AG04450 (cell line): ENCODE measurements at regions not wholly inside any gene's neighbourhood (a gene's known extent, or its start where the extent isn't known, plus 50 kb on each side); places are given as distances from the start of the nearest gene placed in this dataset.

ENCODE experiments used
- CTCF ChIA-PET: fragments of 300-600, 350-600 bp; formaldehyde crosslinking; extraction: SDS; loops from one replicate; lab custom pipeline; 2022; ENCODE audit warnings: antibody characterized with exemption, inconsistent platforms; lab: Charles Lee
- POLR2A ChIA-PET: fragments of 350-600 bp; formaldehyde crosslinking; extraction: SDS; loops from one replicate; lab custom pipeline; 2021; ENCODE audit warnings: antibody characterized with exemption, inconsistent platforms; lab: Yijun Ruan, JAX
- DNase-seq: peaks from one replicate; pipeline ENCODE4 v3.0.0-alpha.2; 2011; ENCODE audit warnings: low read depth, low spot score
- H3K27ac ChIP-seq: one replicate; pipeline ENCODE4 v1.5.1; 2012; ENCODE audit warnings: low read depth, low read length, control low read depth
- H3K27me3 ChIP-seq: one replicate; pipeline ENCODE4 v1.6.0; 2012; ENCODE audit warnings: low read length; ENCODE audit not compliant: control insufficient read depth, insufficient read depth
- H3K4me3 ChIP-seq: 2 replicates; pipeline ENCODE4 v1.5.1; 2011; ENCODE audit warnings: mild to moderate bottlenecking, low read depth, low read length, control low read depth
- H3K9me3 ChIP-seq: 2 replicates; pipeline ENCODE4 v1.5.1; 2012; ENCODE audit warnings: low read length; ENCODE audit not compliant: control insufficient read depth, insufficient read depth
- TF ChIP-seq, protein P1 (sequence below): IDR thresholded peaks from 2 replicates; pipeline ENCODE4 v1.5.1; 2011; ENCODE audit warnings: low read depth, low read length, control low read depth, inconsistent platforms

DNA sequence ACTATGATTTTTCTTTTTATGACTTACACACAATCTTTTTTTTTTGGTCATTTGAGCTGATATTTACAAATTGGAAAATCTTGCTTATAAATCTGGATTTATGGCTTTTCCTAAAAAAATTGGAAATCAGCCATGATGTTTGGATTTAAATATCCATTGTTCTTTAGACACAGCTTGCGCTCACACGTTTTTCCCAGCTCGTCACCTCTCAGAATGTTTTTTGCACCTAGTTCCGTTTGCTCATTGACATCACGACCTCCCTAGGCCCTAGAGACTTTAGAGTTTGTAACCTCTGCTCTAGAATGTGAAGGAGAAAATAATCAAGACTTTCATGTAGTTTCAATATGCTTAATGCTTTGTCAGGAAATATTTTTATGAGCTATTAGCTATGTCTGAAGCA, 930.5 kb downstream of the TLE4 start:
- no peak overlapping the region for H3K4me3 ChIP-seq
- ChIA-PET POLR2A (no interaction called here), CTCF (no interaction called here)

GRCh38 chr9:80501635-80502034, 929.9 kb downstream of the TLE4 start:
- no peak for DNase-seq
- TF ChIP-seq, protein P1, sequence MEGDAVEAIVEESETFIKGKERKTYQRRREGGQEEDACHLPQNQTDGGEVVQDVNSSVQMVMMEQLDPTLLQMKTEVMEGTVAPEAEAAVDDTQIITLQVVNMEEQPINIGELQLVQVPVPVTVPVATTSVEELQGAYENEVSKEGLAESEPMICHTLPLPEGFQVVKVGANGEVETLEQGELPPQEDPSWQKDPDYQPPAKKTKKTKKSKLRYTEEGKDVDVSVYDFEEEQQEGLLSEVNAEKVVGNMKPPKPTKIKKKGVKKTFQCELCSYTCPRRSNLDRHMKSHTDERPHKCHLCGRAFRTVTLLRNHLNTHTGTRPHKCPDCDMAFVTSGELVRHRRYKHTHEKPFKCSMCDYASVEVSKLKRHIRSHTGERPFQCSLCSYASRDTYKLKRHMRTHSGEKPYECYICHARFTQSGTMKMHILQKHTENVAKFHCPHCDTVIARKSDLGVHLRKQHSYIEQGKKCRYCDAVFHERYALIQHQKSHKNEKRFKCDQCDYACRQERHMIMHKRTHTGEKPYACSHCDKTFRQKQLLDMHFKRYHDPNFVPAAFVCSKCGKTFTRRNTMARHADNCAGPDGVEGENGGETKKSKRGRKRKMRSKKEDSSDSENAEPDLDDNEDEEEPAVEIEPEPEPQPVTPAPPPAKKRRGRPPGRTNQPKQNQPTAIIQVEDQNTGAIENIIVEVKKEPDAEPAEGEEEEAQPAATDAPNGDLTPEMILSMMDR: no peak
- no peaks in the 10 kb centered on the region for H3K27me3 ChIP-seq
- H3K4me3 ChIP-seq: no peak overlapping the region
- POLR2A ChIA-PET: no interaction called here
- CTCF ChIA-PET: no interaction called here
- no peak overlapping the region for H3K27ac ChIP-seq
- no peaks in the 10 kb centered on the region for H3K9me3 ChIP-seq

More for the DNA sequence above, 930.5 kb downstream of the TLE4 start:
- Histone ChIP-seq H3K9me3 (no peaks in the 10 kb centered on the region), H3K27me3 (no peaks in the 10 kb centered on the region), H3K27ac (no peak overlapping the region)
- DNase-seq: no peak
- TF ChIP-seq, protein P1: no peak

DNA sequence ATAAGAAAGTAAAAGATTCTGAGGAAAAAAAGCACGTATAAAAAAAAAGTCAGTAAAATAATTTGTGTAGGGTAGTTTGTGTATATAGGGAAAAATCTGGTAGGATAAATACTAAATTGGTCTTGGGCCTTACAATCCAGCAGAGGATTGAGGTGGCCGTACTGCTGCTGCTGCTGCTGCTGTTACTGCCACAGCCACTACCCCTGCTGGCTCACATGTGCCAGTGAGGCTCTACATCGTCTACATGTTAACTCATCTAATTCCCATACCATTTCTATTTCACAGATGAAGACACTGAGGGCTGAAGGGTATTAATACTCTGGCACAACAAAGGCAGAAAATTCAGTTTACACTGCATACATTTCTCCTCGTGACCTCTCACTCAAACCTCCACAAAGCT, 928.5 kb downstream of the TLE4 start:
- no peak for DNase-seq
- Histone ChIP-seq H3K9me3 (no peaks in the 10 kb centered on the region), H3K27ac (no peak overlapping the region), H3K4me3 (no peak overlapping the region), H3K27me3 (no peaks in the 10 kb centered on the region)
- POLR2A ChIA-PET: no interaction called here
- CTCF ChIA-PET: interaction anchor here (1.0 kb wide), 1 partner anchor 8 kb away, joined by 3 read pairs; no protein-coding TSS in a partner anchor
- TF ChIP-seq, protein P1: no peak

GRCh38 chr9:80498001-80498555, 926.3 kb downstream of the TLE4 start:
- no peak overlapping the region for H3K4me3 ChIP-seq
- no peaks in the 10 kb centered on the region for H3K9me3 ChIP-seq
- DNase-seq: no peak
- CTCF ChIA-PET: no interaction called here
- H3K27ac ChIP-seq: no peak overlapping the region
- no peaks in the 10 kb centered on the region for H3K27me3 ChIP-seq
- TF ChIP-seq, protein P1: no peak
- POLR2A ChIA-PET: no interaction called here

- POLR2A ChIA-PET: no interaction called here
- no peak overlapping the region for H3K4me3 ChIP-seq
- no peaks in the 10 kb centered on the region for H3K27me3 ChIP-seq
- no peak overlapping the region for H3K27ac ChIP-seq
- CTCF ChIA-PET: interaction anchor here (0.7 kb wide), 1 partner anchor 125 kb away, joined by 4 read pairs; no protein-coding TSS in a partner anchor
- H3K9me3 ChIP-seq: no peaks in the 10 kb centered on the region
- TF ChIP-seq, protein P1: no peak
- DNase-seq: no peak
Measured at GRCh38 chr9:80496901-80497556, 925.3 kb downstream of the TLE4 start.
